ENCODE measurements at regions not wholly inside any gene's neighbourhood (a gene's known extent, or its start where the extent isn't known, plus 50 kb on each side); places are given as distances from the start of the nearest gene placed in this dataset.

GRCh38 chr1:4062992-4063391 lies 162.9 kb upstream of the C1orf174 start:
- Histone ChIP-seq H3K4me3 (no peak overlapping the region), H3K27ac (no peak overlapping the region), H3K4me1 (no peaks in the 10 kb centered on the region), H3K36me3 (no peaks in the 10 kb centered on the region), H3K9me3 (no peaks in the 10 kb centered on the region), H3K27me3 (peaks cover 0 to 1% (median 0%) of the 10 kb centered on the region in 9 donors)
- ATAC-seq (no peak), DNase-seq (no peak)
- 77 to 83% (median 80%) methylated on average over 12 to 15 of the region's 15 CpGs for WGBS, 4 donors
- intact Hi-C loops (cut with DNase I), result no loop called here
- no peak for TF ChIP-seq CTCF (IDR thresholded peaks at IDR 0.05)
- no peak for TF ChIP-seq POLR2A (IDR thresholded peaks at IDR 0.05)

- ATAC-seq, result no peak
- no peaks in the 10 kb centered on the region for H3K9me3 ChIP-seq
- no peaks in the 10 kb centered on the region for H3K27me3 ChIP-seq
- H3K4me3 ChIP-seq, result no peak overlapping the region
- H3K36me3 ChIP-seq, result no peaks in the 10 kb centered on the region
- intact Hi-C loops (cut with DNase I), result no loop called here
- no peaks in the 10 kb centered on the region for H3K4me1 ChIP-seq
- 63 to 83% (median 78%) methylated on average over 5 to 7 of the region's 7 CpGs for WGBS, 4 donors
- no peak overlapping the region for H3K27ac ChIP-seq
- no peak for DNase-seq
- no peak for TF ChIP-seq POLR2A (IDR thresholded peaks at IDR 0.05)
- TF ChIP-seq CTCF (IDR thresholded peaks at IDR 0.05), result no peak
Measured at GRCh38 chr1:4063516-4063915, 163.4 kb upstream of the C1orf174 start.

DNA sequence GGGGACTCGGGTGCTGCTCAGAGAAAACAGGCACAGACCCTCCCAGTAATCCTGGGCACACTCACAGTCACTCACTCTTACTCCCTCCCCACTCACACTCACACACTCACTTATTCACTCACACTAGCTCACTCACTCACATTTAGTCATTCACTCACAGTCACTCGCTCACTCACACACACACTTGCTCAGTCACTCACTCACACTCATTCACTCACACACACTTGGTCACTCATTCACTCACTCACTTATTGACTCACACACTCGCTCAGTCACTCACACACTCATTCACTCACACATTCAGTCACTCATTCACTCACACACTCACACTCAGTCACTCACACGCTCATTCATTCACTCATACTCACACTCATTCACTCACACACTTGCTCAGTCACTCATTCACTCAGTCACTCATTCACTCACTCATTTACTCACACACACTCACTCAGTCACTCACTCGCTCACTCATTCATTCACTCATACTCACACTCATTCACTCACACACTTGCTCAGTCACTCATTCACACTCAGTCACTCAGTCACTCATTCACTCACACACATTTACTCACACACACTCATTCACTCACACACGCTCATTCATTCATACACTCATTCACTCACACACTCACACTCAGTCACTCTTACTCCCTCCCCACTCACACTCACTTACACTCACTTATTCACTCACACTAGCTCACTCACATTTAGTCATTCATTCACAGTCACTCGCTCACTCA lies 164.2 kb upstream of the C1orf174 start:
- DNase-seq, result no peak
- H3K36me3 ChIP-seq, result no peaks in the 10 kb centered on the region
- no peak overlapping the region for H3K27ac ChIP-seq
- no peak overlapping the region for H3K4me3 ChIP-seq
- no peak for ATAC-seq
- H3K4me1 ChIP-seq, result no peaks in the 10 kb centered on the region
- H3K9me3 ChIP-seq, result no peaks in the 10 kb centered on the region
- H3K27me3 ChIP-seq, result peaks cover 0 to 4% (median 0%) of the 10 kb centered on the region in 9 donors
- 49 to 86% (median 76%) methylated on average over 7 of the region's 7 CpGs for WGBS, 4 donors
- intact Hi-C loops (cut with DNase I), result no loop called here
- TF ChIP-seq CTCF (IDR thresholded peaks at IDR 0.05) (no peak), POLR2A (IDR thresholded peaks at IDR 0.05) (no peak)

GRCh38 chr1:4066860-4067599 lies 167.0 kb upstream of the C1orf174 start:
- no peak for ATAC-seq
- peaks cover 0 to 18% (median 0%) of the 10 kb centered on the region in 9 donors for H3K27me3 ChIP-seq
- no peak for DNase-seq
- no peak overlapping the region for H3K4me3 ChIP-seq
- H3K27ac ChIP-seq, result no peak overlapping the region
- H3K36me3 ChIP-seq, result no peaks in the 10 kb centered on the region
- no peaks in the 10 kb centered on the region for H3K9me3 ChIP-seq
- 41 to 91% (median 66%) methylated on average over 2 to 3 of the region's 3 CpGs for WGBS, 4 donors
- H3K4me1 ChIP-seq, result no peaks in the 10 kb centered on the region
- no peak for TF ChIP-seq POLR2A (IDR thresholded peaks at IDR 0.05)
- no peak for TF ChIP-seq CTCF (IDR thresholded peaks at IDR 0.05)
- intact Hi-C loops (cut with DNase I), result no loop called here
